K562 (cell line): ENCODE measurements at regions not wholly inside any gene's neighbourhood (a gene's known extent, or its start where the extent isn't known, plus 50 kb on each side); places are given as distances from the start of the nearest gene placed in this dataset.

ENCODE experiments used
- ARID1B ChIP-seq: fragments of 450-650 bp; IDR thresholded peaks from 2 replicates; pipeline ENCODE4 v1.6.1; 2016; ENCODE audit warnings: antibody characterized with exemption, mild to moderate bottlenecking, inconsistent platforms
- ARNT ChIP-seq, 2 experiments: fragments of 450-650 bp; IDR thresholded peaks; 2 replicates each; pipeline ENCODE4 v1.6.1; 2016; ENCODE audit warnings: mild to moderate bottlenecking in 1 of 2
- ASH1L ChIP-seq: fragments of 450-650 bp; IDR thresholded peaks from 2 replicates; pipeline ENCODE4 v1.6.1; 2018; ENCODE audit warnings: borderline replicate concordance, mild to moderate bottlenecking, low read depth; ENCODE audit not compliant: partially characterized antibody
- CBX3 ChIP-seq, 2 experiments: IDR thresholded peaks; 1 replicate in 1 of 2; 2 replicates in 1 of 2; pipeline ENCODE4 v1.6.1; 2012; ENCODE audit warnings: inconsistent platforms in 2 of 2, low read length in 2 of 2, borderline replicate concordance in 1 of 2, control low read depth in 1 of 2
- CGGBP1 ChIP-seq: fragments of 250-450 bp; sonication (Bioruptor Pico); IDR thresholded peaks from 2 replicates; pipeline ENCODE4 v1.9.0; 2021; ENCODE audit warnings: mild to moderate bottlenecking
- CREM ChIP-seq: IDR thresholded peaks from 2 replicates; pipeline ENCODE4 v1.6.1; 2014; ENCODE audit warnings: antibody characterized with exemption, low read depth
- ETV1 ChIP-seq: fragments of 450-650 bp; conservative IDR thresholded peaks from 2 replicates; pipeline ENCODE4 v1.6.1; 2016; ENCODE audit warnings: missing genetic modification characterization, control low read depth, low read depth, missing compliant biosample characterization
- HDGF ChIP-seq: fragments of 450-650 bp; IDR thresholded peaks from 2 replicates; pipeline ENCODE4 v1.6.1; 2016
- HMG20A ChIP-seq: fragments of 450-650 bp; formaldehyde crosslinking; conservative IDR thresholded peaks from 2 replicates; pipeline ENCODE4 v1.4.0; 2020; ENCODE audit warnings: mild to moderate bottlenecking, mixed read lengths
- ILK ChIP-seq: fragments of 450-650 bp; IDR thresholded peaks from 2 replicates; pipeline ENCODE4 v1.6.1; 2016; ENCODE audit warnings: missing genetic modification characterization, low read depth, mild to moderate bottlenecking, missing compliant biosample characterization, moderate library complexity, borderline replicate concordance
- IRF1 ChIP-seq: sonication (generic); formaldehyde crosslinking; IDR thresholded peaks from 2 replicates; pipeline ENCODE4 v1.8.0; 2022; ENCODE audit warnings: missing genetic modification reagents, mild to moderate bottlenecking, borderline replicate concordance
- MBD2 ChIP-seq: sonication (generic); IDR thresholded peaks from 2 replicates; pipeline ENCODE4 v1.6.1; 2016; ENCODE audit warnings: low read depth, borderline replicate concordance
- MIER1 ChIP-seq: fragments of 450-650 bp; IDR thresholded peaks from 2 replicates; pipeline ENCODE4 v1.6.1; 2016; ENCODE audit warnings: antibody characterized with exemption, mild to moderate bottlenecking, low read depth
- MTF1 ChIP-seq: fragments of 250-450 bp; sonication (Bioruptor Pico); IDR thresholded peaks from 2 replicates; pipeline ENCODE4 v1.9.0; 2021; ENCODE audit warnings: moderate library complexity, mild to moderate bottlenecking, inconsistent platforms, borderline replicate concordance
- MYBL2 ChIP-seq, 2 experiments: fragments of 450-650 bp in 1 of 2; sonication (generic) in 1 of 2; formaldehyde crosslinking in 1 of 2; IDR thresholded peaks; 2 replicates each; pipeline versions ENCODE4 v1.6.1 to v1.8.1; 2017 to 2022; ENCODE audit warnings: borderline replicate concordance in 1 of 2, inconsistent platforms in 1 of 2, low read depth in 1 of 2, mild to moderate bottlenecking in 1 of 2, missing genetic modification reagents in 1 of 2, moderate library complexity in 1 of 2
- PHF20 ChIP-seq: fragments of 450-650 bp; IDR thresholded peaks from 2 replicates; pipeline ENCODE4 v1.6.1; 2018; ENCODE audit not compliant: partially characterized antibody
- POLR2B ChIP-seq: fragments of 450-650 bp; IDR thresholded peaks from 2 replicates; pipeline ENCODE4 v1.6.1; 2018; ENCODE audit warnings: low read depth; ENCODE audit not compliant: partially characterized antibody
- RBM15 ChIP-seq: fragments of 200-400 bp; formaldehyde crosslinking; IDR thresholded peaks from 2 replicates; pipeline ENCODE4 v1.6.1; 2018; ENCODE audit warnings: mild to moderate bottlenecking, low read length, moderate library complexity; ENCODE audit not compliant: insufficient read depth
- TCFL5 ChIP-seq: fragments of 250-450 bp; sonication (Bioruptor Pico); conservative IDR thresholded peaks from 2 replicates; pipeline ENCODE4 v1.6.1; 2021; ENCODE audit warnings: mild to moderate bottlenecking, moderate library complexity, matching md5 sums
- ZKSCAN8 ChIP-seq: fragments of 200-800 bp; sonication (Bioruptor generic); IDR thresholded peaks from 2 replicates; pipeline ENCODE4 v1.6.1; 2016; ENCODE audit warnings: missing genetic modification characterization, missing compliant biosample characterization
- ZNF124 ChIP-seq: sonication (generic); formaldehyde crosslinking; IDR thresholded peaks from 2 replicates; pipeline ENCODE4 v1.8.1; 2022; ENCODE audit warnings: missing genetic modification reagents
- ZNF274 ChIP-seq: IDR thresholded peaks from 2 replicates; pipeline ENCODE4 v1.6.1; 2011; ENCODE audit warnings: low read depth, mild to moderate bottlenecking, low read length, moderate library complexity, borderline replicate concordance
- ZNF384 ChIP-seq: IDR thresholded peaks from 2 replicates; pipeline ENCODE4 v1.6.1; 2012; ENCODE audit warnings: low read depth, low read length, improper control_type of control experiment
- ZNF408 ChIP-seq: fragments of 250-450 bp; sonication (Bioruptor Pico); IDR thresholded peaks from 2 replicates; pipeline ENCODE4 v1.4.0; 2020; ENCODE audit warnings: low read depth, mild to moderate bottlenecking, moderate library complexity
- ZNF644 ChIP-seq: fragments of 200-800 bp; sonication (Bioruptor generic); IDR thresholded peaks from 2 replicates; pipeline ENCODE4 v1.6.1; 2016; ENCODE audit warnings: low read depth, missing genetic modification characterization, missing compliant biosample characterization
- ZNF740 ChIP-seq, 3 experiments: fragments of 200-800 bp in 1 of 3; sonication (Bioruptor generic) in 1 of 3; sonication (generic) in 1 of 3; formaldehyde crosslinking in 1 of 3; IDR thresholded peaks; 2 replicates each; pipeline versions ENCODE4 v1.6.1 to v1.8.0; 2016 to 2022; ENCODE audit warnings: mild to moderate bottlenecking in 2 of 3, missing compliant biosample characterization in 2 of 3, missing genetic modification characterization in 2 of 3, missing genetic modification reagents in 1 of 3

- TF ChIP-seq CBX3 (IDR thresholded peaks at IDR 0.05; ENCODE audit: borderline replicate concordance in 1 of 2, low read length in 2 of 2) (peak in 1 of 2 experiments; percentile 11; a peak in 1 of 3 replicates), ZNF274 (no peak; the same call in 1 of the 2 replicates), MTF1 (CRISPR knock-in tag) (no peak), ZNF384 (no peak), TCFL5 (CRISPR knock-in tag) (no peak), ARNT (IDR thresholded peaks at IDR 0.05) (no peak), PHF20 (no peak), MIER1 (no peak), RBM15 (no peak), MBD2 (no peak; the same call in 1 of the 2 replicates), ETV1 (peak; percentile 75), ASH1L (no peak), ILK (tag) (no peak), ZNF644 (tag) (0 out of 2 replicates have a peak, but pooled peaks have one; percentile 26), CREM (peak; percentile 67), ZNF124 (CRISPR knock-in tag) (no peak), CGGBP1 (CRISPR knock-in tag) (no peak), ZKSCAN8 (CRISPR knock-in tag) (no peak), HDGF (no peak), ARID1B (peak; percentile 94), MYBL2 (IDR thresholded peaks at IDR 0.05; ENCODE audit: low read depth) (no peak), MYBL2 (CRISPR knock-in tag; IDR thresholded peaks at IDR 0.05; ENCODE audit: borderline replicate concordance) (no peak), ZNF740 (CRISPR knock-in tag; IDR thresholded peaks at IDR 0.05) (peak; percentile 69; the same call in 1 of the 2 replicates), ZNF740 (tag; IDR thresholded peaks at IDR 0.05) (no peak; a peak in 1 of 4 replicates), ZNF408 (CRISPR knock-in tag) (no peak), IRF1 (CRISPR knock-in tag) (no peak), POLR2B (no peak), HMG20A (CRISPR knock-in tag) (no peak)
These were observed 132.6 kb upstream of the HES1 start (continued) for GRCh38 chr3:194003114-194004057.
